Brain microvascular endothelial cell (primary cell): ENCODE measurements at regions not wholly inside any gene's neighbourhood (a gene's known extent, or its start where the extent isn't known, plus 50 kb on each side); places are given as distances from the start of the nearest gene placed in this dataset.

Source experiments
- DNase-seq: peaks from one replicate; pipeline ENCODE4 v3.0.0-alpha.2; 2020
- H3K27ac ChIP-seq: fragments of 250-450 bp; sonication (Bioruptor Pico); 2 replicates; pipeline ENCODE4 v1.5.1; 2020; ENCODE audit warnings: mild to moderate bottlenecking, moderate library complexity
- H3K27me3 ChIP-seq: fragments of 250-450 bp; sonication (Bioruptor Pico); replicated peaks from 2 replicates; pipeline ENCODE4 v1.5.1; 2020; ENCODE audit warnings: mild to moderate bottlenecking
- H3K36me3 ChIP-seq: fragments of 250-450 bp; sonication (Bioruptor Pico); replicated peaks from 2 replicates; pipeline ENCODE4 v1.5.1; 2020; ENCODE audit warnings: mild to moderate bottlenecking
- H3K4me3 ChIP-seq: 2 replicates; pipeline ENCODE4 v1.5.1; 2011; ENCODE audit warnings: low read depth, mild to moderate bottlenecking, control low read depth, low read length, moderate library complexity
- CTCF ChIP-seq: IDR thresholded peaks from 2 replicates; pipeline ENCODE4 v1.5.1; 2011; ENCODE audit warnings: low read depth, mild to moderate bottlenecking, moderate library complexity, low read length, control low read depth, inconsistent platforms; ENCODE audit errors: missing control alignments
- in situ Hi-C: cut with HindIII; loops from 2 replicates; pipeline ENCODE4 v1.10.0; 2017; ENCODE audit warnings: low sequenced_read_pairs, low pct_ligation_motif_present

GRCh38 chr1:5737081-5737480 lies 255.1 kb downstream of the NPHP4 start:
- no peak for TF ChIP-seq CTCF
- H3K4me3 ChIP-seq = no peak overlapping the region
- H3K36me3 ChIP-seq = no peaks in the 10 kb centered on the region
- no peaks in the 10 kb centered on the region for H3K27me3 ChIP-seq
- in situ Hi-C loops = no loop called here
- no peak for DNase-seq
- no peak overlapping the region for H3K27ac ChIP-seq

- H3K4me3 ChIP-seq = no peak overlapping the region
- no peak overlapping the region for H3K27ac ChIP-seq
- H3K27me3 ChIP-seq = no peaks in the 10 kb centered on the region
- in situ Hi-C loops = no loop called here
- H3K36me3 ChIP-seq = no peaks in the 10 kb centered on the region
- no peak for DNase-seq
- TF ChIP-seq CTCF = no peak
These were observed 257.2 kb downstream of the NPHP4 start for GRCh38 chr1:5734996-5735395.

- Histone ChIP-seq H3K36me3 (no peaks in the 10 kb centered on the region), H3K27ac (no peak overlapping the region), H3K4me3 (no peak overlapping the region), H3K27me3 (no peaks in the 10 kb centered on the region)
- DNase-seq = no peak
- in situ Hi-C loops = no loop called here
- no peak for TF ChIP-seq CTCF
These were observed 257.8 kb downstream of the NPHP4 start for GRCh38 chr1:5734414-5734813.

GRCh38 chr1:5733596-5733995 lies 258.6 kb downstream of the NPHP4 start:
- no peaks in the 10 kb centered on the region for H3K27me3 ChIP-seq
- no peak for DNase-seq
- H3K27ac ChIP-seq = no peak overlapping the region
- no peak overlapping the region for H3K4me3 ChIP-seq
- in situ Hi-C loops = no loop called here
- H3K36me3 ChIP-seq = no peaks in the 10 kb centered on the region
- no peak for TF ChIP-seq CTCF

GRCh38 chr1:5731110-5731423 lies 261.2 kb downstream of the NPHP4 start:
- TF ChIP-seq CTCF = no peak
- no peak for DNase-seq
- H3K36me3 ChIP-seq = no peaks in the 10 kb centered on the region
- no peaks in the 10 kb centered on the region for H3K27me3 ChIP-seq
- in situ Hi-C loops = no loop called here
- H3K4me3 ChIP-seq = no peak overlapping the region
- H3K27ac ChIP-seq = no peak overlapping the region

- TF ChIP-seq CTCF = no peak
These were observed 261.7 kb downstream of the NPHP4 start for GRCh38 chr1:5730272-5731109.

More at GRCh38 chr1:5730272-5731109, 261.7 kb downstream of the NPHP4 start:
- H3K27ac ChIP-seq = no peak overlapping the region
- in situ Hi-C loops = no loop called here
- no peaks in the 10 kb centered on the region for H3K36me3 ChIP-seq
- no peaks in the 10 kb centered on the region for H3K27me3 ChIP-seq
- no peak overlapping the region for H3K4me3 ChIP-seq
- DNase-seq = no peak
